ENCODE measurements at regions not wholly inside any gene's neighbourhood (a gene's known extent, or its start where the extent isn't known, plus 50 kb on each side); places are given as distances from the start of the nearest gene placed in this dataset.

GRCh38 chr11:91717169-91717568 is 507.4 kb upstream of the FAT3 start:
- Histone ChIP-seq H3K4me3 (ENCODE audit: low read depth, low read length, poor library complexity, severe bottlenecking) (no peak overlapping the region), H3K36me3 (ENCODE audit: insufficient read depth, low read length, poor library complexity, severe bottlenecking) (no peaks in the 10 kb centered on the region), H3K27ac (ENCODE audit: low read depth, low read length, poor library complexity, severe bottlenecking) (no peak overlapping the region), H3K27me3 (replicated peaks; ENCODE audit: insufficient read depth, low read depth, low read length, poor library complexity) (no peaks in the 10 kb centered on the region), H3K9me3 (ENCODE audit: low read depth, low read length, poor library complexity, severe bottlenecking) (no peaks in the 10 kb centered on the region), H3K4me1 (ENCODE audit: insufficient read depth, low read length, poor library complexity, severe bottlenecking) (no peaks in the 10 kb centered on the region)
- no peak for DNase-seq (ENCODE audit: low spot score)
- intact Hi-C loops (cut with micrococcal nuclease; ENCODE audit: unreplicated experiment), result no loop called here
- ChIA-PET POLR2A (ENCODE audit: low non-redundant PET) (no interaction called here), CTCF (interaction anchor here (0.6 kb wide), 1 partner anchor 420 kb away, joined by 3 read pairs; no protein-coding TSS in a partner anchor)
- TF ChIP-seq EZH2 (IDR thresholded peaks at IDR 0.05; ENCODE audit: borderline replicate concordance, low read depth, low read length, poor library complexity, severe bottlenecking) (no peak), CTCF (conservative IDR thresholded peaks at IDR 0.05; ENCODE audit: low read depth, low read length) (no peak)
- BruUV-seq (replicated peaks), result no TSS peak

- CTCF ChIA-PET, result no interaction called here
These were observed 516.8 kb upstream of the FAT3 start for GRCh38 chr11:91707652-91708482.

GRCh38 chr11:91703042-91703441 is 521.6 kb upstream of the FAT3 start:
- Histone ChIP-seq H3K36me3 (ENCODE audit: insufficient read depth, low read length, poor library complexity, severe bottlenecking) (no peaks in the 10 kb centered on the region), H3K9me3 (ENCODE audit: low read depth, low read length, poor library complexity, severe bottlenecking) (no peaks in the 10 kb centered on the region), H3K27ac (ENCODE audit: low read depth, low read length, poor library complexity, severe bottlenecking) (no peak overlapping the region), H3K4me3 (ENCODE audit: low read depth, low read length, poor library complexity, severe bottlenecking) (no peak overlapping the region), H3K27me3 (replicated peaks; ENCODE audit: insufficient read depth, low read depth, low read length, poor library complexity) (no peaks in the 10 kb centered on the region), H3K4me1 (ENCODE audit: insufficient read depth, low read length, poor library complexity, severe bottlenecking) (no peaks in the 10 kb centered on the region)
- intact Hi-C loops (cut with micrococcal nuclease; ENCODE audit: unreplicated experiment), result no loop called here
- DNase-seq (ENCODE audit: low spot score), result no peak
- ChIA-PET POLR2A (ENCODE audit: low non-redundant PET) (no interaction called here), CTCF (no interaction called here)
- BruUV-seq (replicated peaks), result no TSS peak
- TF ChIP-seq EZH2 (IDR thresholded peaks at IDR 0.05; ENCODE audit: borderline replicate concordance, low read depth, low read length, poor library complexity, severe bottlenecking), result no peak

More at GRCh38 chr11:91707652-91708482, 516.8 kb upstream of the FAT3 start:
- Histone ChIP-seq H3K36me3 (ENCODE audit: insufficient read depth, low read length, poor library complexity, severe bottlenecking) (no peaks in the 10 kb centered on the region), H3K27ac (ENCODE audit: low read depth, low read length, poor library complexity, severe bottlenecking) (no peak overlapping the region), H3K9me3 (ENCODE audit: low read depth, low read length, poor library complexity, severe bottlenecking) (no peaks in the 10 kb centered on the region), H3K4me3 (ENCODE audit: low read depth, low read length, poor library complexity, severe bottlenecking) (no peak overlapping the region), H3K4me1 (ENCODE audit: insufficient read depth, low read length, poor library complexity, severe bottlenecking) (no peaks in the 10 kb centered on the region), H3K27me3 (replicated peaks; ENCODE audit: insufficient read depth, low read depth, low read length, poor library complexity) (no peaks in the 10 kb centered on the region)
- no TSS peak for BruUV-seq (replicated peaks)
- DNase-seq (ENCODE audit: low spot score), result no peak
- TF ChIP-seq CTCF (conservative IDR thresholded peaks at IDR 0.05; ENCODE audit: low read depth, low read length) (no peak), EZH2 (IDR thresholded peaks at IDR 0.05; ENCODE audit: borderline replicate concordance, low read depth, low read length, poor library complexity, severe bottlenecking) (no peak)
- intact Hi-C loops (cut with micrococcal nuclease; ENCODE audit: unreplicated experiment), result no loop called here
- POLR2A ChIA-PET (ENCODE audit: low non-redundant PET), result no interaction called here
